Adrenal gland (tissue), 9 donors: ENCODE measurements at regions not wholly inside any gene's neighbourhood (a gene's known extent, or its start where the extent isn't known, plus 50 kb on each side); places are given as distances from the start of the nearest gene placed in this dataset.

ENCODE experiments used
- DNase-seq, 7 donors: peaks; one replicate each; pipeline ENCODE4 v3.0.0-alpha.2; 2019 to 2020
- H3K27ac ChIP-seq, 5 donors: fragments of 200-600 bp; sonication (generic) in 4 of 5; 1 replicate in 3 of 5; 2 replicates in 2 of 5; pipeline versions ENCODE4 v1.5.1 to v1.8.0; 2016 to 2020; ENCODE audit warnings: mild to moderate bottlenecking in 1 of 5
- H3K27me3 ChIP-seq: fragments of 200-600 bp; 2 replicates; pipeline ENCODE4 v1.8.0; 2021
- H3K36me3 ChIP-seq, 2 donors: fragments of 200-600 bp; replicated peaks in 1 of 2; 1 replicate in 1 of 2; 2 replicates in 1 of 2; pipeline versions ENCODE4 v1.5.1 to v1.8.0; 2018 to 2022
- H3K4me1 ChIP-seq, 2 donors: fragments of 200-600 bp; replicated peaks in 1 of 2; 1 replicate in 1 of 2; 2 replicates in 1 of 2; pipeline versions ENCODE4 v1.5.1 to v1.8.0; 2018 to 2021
- H3K4me3 ChIP-seq, 4 donors: fragments of 200-600 bp; sonication (generic) in 3 of 4; one replicate each; pipeline ENCODE4 v1.5.1; 2016 to 2018
- H3K9me3 ChIP-seq, 3 donors: fragments of 200-600 bp; sonication (generic) in 1 of 3; replicated peaks in 1 of 3; 1 replicate in 2 of 3; 2 replicates in 1 of 3; pipeline versions ENCODE4 v1.5.1 to v1.8.0; 2016 to 2021
- CTCF ChIP-seq, 6 experiments: fragments of 450-650 bp in 4 of 6; fragments of 200-600 bp in 2 of 6; sonication (generic) in 1 of 6; IDR thresholded peaks; 1 replicate in 5 of 6; 2 replicates in 1 of 6; pipeline versions ENCODE4 v1.5.1 to v1.8.0; 2016 to 2021; ENCODE audit warnings: antibody characterized with exemption in 6 of 6, mild to moderate bottlenecking in 2 of 6, moderate library complexity in 1 of 6
- POLR2A ChIP-seq, 2 donors: fragments of 450-650 bp; IDR thresholded peaks; one replicate each; pipeline ENCODE4 v1.6.1; 2017; ENCODE audit warnings: antibody characterized with exemption in 2 of 2, mild to moderate bottlenecking in 2 of 2, moderate library complexity in 1 of 2
- WGBS, 4 donors: extraction: QIAGEN DNeasy Blood & Tissue Kit in 2 of 4; methylation state at CpG; one replicate each; pipeline versions ENCODE4 v1.1.5 to v1.1.7; 2013 to 2017; 5-methylcytosine and 5-hydroxymethylcytosine counted together
- intact Hi-C, 2 donors: fragments of 100-400 bp; cut with DNase I; formaldehyde crosslinking; loops; one replicate each; pipeline versions ENCODE4 v1.14.1 to v1.15.0; 2022 to 2023
- donor health status: healthy with polysubstance abuse.
- donor health status: Bipolar disorder and iron deficiency.
- donor health status: DM: yes; HTN: yes; CAD: no.
- donor health status: DM: no; HTN: no; CAD: no.
- donor health status: DM: no; HTN: no; CAD: no.

DNA sequence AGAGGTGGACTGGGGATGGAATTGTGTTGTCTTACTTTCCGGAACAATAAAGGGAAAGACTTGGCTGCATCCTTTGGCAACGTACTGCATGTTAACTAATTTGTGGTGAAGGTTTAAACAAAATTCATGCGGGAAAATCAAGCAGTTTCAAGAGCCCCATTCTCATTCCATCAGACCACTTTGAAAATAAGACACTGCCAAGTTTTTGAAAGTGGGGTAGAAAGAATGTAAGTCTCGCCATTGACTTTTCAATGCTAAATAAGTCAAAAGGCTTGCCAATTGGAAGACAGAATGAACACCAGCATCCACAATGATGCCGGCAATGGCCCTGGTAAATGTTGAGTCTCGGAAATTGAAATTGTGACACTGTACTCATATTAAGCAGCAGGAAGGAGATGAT is 322.0 kb downstream of the RND3 start:
- no peaks in the 10 kb centered on the region for H3K9me3 ChIP-seq
- no peaks in the 10 kb centered on the region for H3K36me3 ChIP-seq
- peaks cover 0 to 10% of the 10 kb centered on the region in 2 donors for H3K4me1 ChIP-seq
- WGBS, 4 donors, result 78 to 96% (median 86%) methylated on average over 6 of the region's 6 CpGs
- H3K4me3 ChIP-seq, result no peak overlapping the region
- intact Hi-C loops, result no loop called here
- no peaks in the 10 kb centered on the region for H3K27me3 ChIP-seq
- no peak for DNase-seq
- H3K27ac ChIP-seq, result no peak overlapping the region
- TF ChIP-seq CTCF (IDR thresholded peaks at IDR 0.05) (no peak), POLR2A (IDR thresholded peaks at IDR 0.05) (no peak)

DNA sequence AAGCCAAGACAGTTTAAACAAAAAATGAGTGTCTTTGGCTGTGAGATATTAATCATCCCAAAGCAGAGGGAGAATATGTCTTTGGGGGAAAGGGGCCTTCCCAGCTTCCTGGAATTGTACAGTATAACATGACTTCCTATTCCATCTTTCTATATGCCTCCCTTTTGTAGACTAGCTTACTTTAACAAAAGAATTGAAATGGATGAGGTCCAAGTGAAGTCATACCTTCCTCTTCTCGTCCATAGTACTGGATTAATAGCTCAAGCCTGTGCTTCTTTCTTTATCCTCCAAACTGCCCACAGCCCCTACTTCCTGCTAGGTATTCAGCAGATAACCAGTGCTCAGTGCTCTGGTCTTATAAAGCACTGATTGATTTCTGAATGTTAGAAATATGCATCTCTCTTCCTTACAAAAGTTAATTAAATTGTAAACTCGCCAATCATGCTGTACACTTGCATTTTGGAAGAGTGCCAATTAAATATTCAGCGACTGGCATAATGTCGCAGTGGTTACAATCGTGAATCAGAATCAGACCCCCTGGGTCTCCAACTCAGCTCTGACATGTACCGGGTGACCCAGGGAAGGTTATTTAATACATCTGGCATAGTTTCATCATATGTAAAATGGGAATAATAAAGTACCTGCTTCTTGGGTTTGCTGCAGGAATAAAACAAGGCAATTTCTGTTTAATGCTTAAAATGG is 325.1 kb downstream of the RND3 start:
- Histone ChIP-seq H3K36me3 (no peaks in the 10 kb centered on the region), H3K9me3 (no peaks in the 10 kb centered on the region), H3K27ac (no peak overlapping the region), H3K4me1 (no peaks in the 10 kb centered on the region), H3K27me3 (no peaks in the 10 kb centered on the region), H3K4me3 (no peak overlapping the region)
- WGBS, 4 donors, result 60 to 74% (median 65%) methylated on average over 6 of the region's 6 CpGs
- intact Hi-C loops, result no loop called here
- DNase-seq, result no peak
- TF ChIP-seq CTCF (IDR thresholded peaks at IDR 0.05) (no peak), POLR2A (IDR thresholded peaks at IDR 0.05) (no peak)

GRCh38 chr2:150160058-150160457 is 327.4 kb downstream of the RND3 start:
- WGBS, 4 donors, result 35 to 48% (median 44%) methylated on average over 6 of the region's 6 CpGs
- no peak for DNase-seq
- TF ChIP-seq POLR2A (IDR thresholded peaks at IDR 0.05) (no peak), CTCF (IDR thresholded peaks at IDR 0.05) (no peak)
- intact Hi-C loops, result no loop called here
- no peaks in the 10 kb centered on the region for H3K36me3 ChIP-seq
- no peaks in the 10 kb centered on the region for H3K27me3 ChIP-seq
- no peaks in the 10 kb centered on the region for H3K4me1 ChIP-seq
- no peak overlapping the region for H3K4me3 ChIP-seq
- no peaks in the 10 kb centered on the region for H3K9me3 ChIP-seq
- H3K27ac ChIP-seq, result no peak overlapping the region

DNA sequence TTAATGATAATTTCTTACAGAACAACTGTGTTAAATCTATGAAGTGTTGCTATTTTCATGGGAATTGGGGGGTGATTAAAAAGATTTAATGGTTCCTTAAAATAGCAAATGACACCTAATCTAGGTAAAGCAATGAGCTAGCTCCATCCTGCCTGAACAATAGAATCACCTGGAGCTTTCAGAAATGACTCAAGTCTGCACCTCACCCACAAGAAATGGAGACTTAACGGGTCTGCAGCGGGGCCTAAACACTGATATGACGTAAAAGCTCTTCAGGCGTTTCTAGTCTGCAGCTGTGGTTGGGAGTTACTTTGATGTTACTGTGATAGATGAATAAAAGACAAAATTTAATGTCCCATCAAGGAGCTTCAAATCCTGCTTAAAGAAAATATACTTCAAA is 328.2 kb downstream of the RND3 start:
- H3K9me3 ChIP-seq, result no peaks in the 10 kb centered on the region
- intact Hi-C loops, result no loop called here
- WGBS, 4 donors, result 71 to 97% (median 82%) methylated on average over 4 of the region's 4 CpGs

More for the DNA sequence above, 328.2 kb downstream of the RND3 start:
- Histone ChIP-seq H3K4me3 (no peak overlapping the region), H3K36me3 (no peaks in the 10 kb centered on the region), H3K27ac (no peak overlapping the region), H3K4me1 (no peaks in the 10 kb centered on the region), H3K27me3 (no peaks in the 10 kb centered on the region)
- TF ChIP-seq CTCF (IDR thresholded peaks at IDR 0.05) (no peak), POLR2A (IDR thresholded peaks at IDR 0.05) (no peak)
- no peak for DNase-seq
